GM21367 (cell line): ENCODE measurements at regions not wholly inside any gene's neighbourhood (a gene's known extent, or its start where the extent isn't known, plus 50 kb on each side); places are given as distances from the start of the nearest gene placed in this dataset.

Source experiments
- ATAC-seq: cut with Tn5 transposase; IDR thresholded peaks from one replicate; pipeline ENCODE4 v1.9.1; 2021; ENCODE audit not compliant: unreplicated experiment

DNA sequence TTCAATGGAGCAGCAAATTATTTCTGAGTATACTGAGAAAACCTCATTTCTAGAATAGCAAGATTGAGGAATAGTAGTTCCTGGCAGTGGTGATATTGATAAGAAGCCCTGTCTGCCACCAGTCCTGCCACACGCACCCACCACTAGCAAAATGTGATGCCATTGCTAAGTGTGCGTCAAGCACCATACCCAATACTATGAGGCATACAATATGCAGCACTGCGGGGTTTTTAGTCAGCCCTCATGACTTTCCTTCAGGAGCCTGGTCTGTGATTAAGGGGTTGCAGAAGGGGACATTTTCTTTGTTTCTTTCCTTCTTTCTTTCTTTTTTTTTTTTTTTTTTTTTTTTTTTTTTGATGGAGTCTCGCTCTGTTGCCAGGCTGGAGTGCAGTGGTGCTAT is 128.7 kb upstream of the USP38 start:
- no peak for ATAC-seq

DNA sequence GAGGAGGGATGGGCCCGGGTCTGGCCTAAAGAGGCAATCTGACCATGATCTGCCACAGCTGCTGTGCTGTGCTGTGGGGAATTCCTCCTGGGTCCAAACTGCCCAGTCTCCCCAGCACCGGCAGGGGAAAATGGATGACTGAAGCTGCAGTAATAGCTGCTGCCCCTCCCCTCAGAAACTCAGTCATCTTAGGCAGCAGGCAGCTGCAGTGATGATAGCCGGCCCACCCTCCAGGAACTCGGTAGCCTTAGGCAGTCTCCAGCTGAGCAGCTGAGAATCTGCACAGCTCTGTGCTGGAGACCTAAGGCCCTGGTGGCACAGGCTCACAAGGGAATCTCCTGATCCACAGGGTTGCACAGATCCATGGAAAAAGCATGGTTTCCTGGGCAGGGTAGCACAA is 113.4 kb upstream of the USP38 start:
- no peak for ATAC-seq

DNA sequence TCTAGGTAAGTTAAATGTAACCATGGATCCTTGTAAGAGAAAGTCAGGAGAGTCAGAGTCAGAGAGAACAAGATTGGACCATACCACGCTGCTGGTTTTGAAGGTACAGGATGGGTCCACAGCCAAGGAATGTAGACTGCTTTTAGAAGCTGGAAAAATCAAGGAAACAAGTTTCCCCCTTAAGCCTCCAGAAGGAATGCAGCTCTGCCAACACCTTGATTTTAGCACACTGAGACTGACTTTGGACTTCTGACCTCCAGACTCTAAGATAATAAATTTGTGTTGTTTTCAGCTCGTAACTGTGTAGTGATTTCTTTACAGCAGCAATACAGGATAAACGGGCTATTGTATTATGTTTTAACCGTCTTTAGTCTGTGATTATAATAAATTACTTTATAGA is 108.0 kb upstream of the USP38 start:
- no peak for ATAC-seq

DNA sequence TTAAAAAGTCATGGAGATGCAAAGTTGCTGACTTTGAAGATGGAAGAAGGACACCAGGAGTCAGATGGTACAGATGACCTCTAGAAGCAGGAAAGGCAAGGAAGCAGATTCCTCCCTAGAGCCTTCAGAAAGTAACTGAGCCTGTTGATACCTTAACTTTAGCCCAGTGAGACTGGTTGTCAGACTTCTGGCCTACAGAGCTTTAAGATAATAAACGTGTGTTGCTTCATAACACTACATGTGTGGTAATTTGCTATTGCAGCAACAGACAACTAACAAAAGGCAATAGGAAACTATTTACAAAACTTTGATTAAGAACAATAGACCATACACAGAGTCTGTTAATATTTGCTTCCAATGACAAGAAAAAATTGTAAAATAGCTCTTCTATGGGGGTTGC is 102.0 kb upstream of the USP38 start:
- ATAC-seq = no peak

DNA sequence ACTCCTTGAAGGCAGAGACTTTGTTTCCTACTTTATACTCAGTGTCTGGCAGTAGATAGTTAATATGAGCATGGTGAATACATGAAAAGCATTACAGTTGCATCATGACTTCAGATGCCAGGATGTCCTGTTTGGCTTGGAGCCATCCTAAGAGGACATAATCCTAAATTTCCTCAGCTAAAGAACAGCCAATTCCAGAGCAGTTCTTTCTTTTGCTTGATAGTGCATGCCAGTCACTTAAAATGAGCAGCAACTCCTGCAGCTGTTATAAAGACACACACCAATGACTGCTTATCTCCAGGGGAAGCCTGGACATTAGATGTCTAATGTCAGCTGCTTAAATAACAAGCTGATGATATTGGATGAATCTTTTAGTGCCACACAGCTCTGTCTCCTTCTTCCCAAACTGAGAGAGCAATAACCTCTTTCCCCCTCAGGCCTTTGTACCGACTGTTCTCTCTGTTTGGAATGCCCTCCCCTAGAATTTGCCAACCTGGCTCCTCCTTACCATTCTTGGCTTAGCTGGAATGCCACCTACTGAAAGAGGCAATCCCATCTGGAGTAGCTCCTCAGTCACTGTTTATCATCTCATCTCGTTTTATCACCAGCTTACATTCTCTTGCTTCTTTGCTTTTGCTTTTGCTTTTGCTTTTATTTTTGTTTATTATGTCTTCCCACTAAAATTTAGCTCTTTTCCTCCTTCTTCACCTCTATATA is 100.8 kb upstream of the USP38 start:
- no peak for ATAC-seq

DNA sequence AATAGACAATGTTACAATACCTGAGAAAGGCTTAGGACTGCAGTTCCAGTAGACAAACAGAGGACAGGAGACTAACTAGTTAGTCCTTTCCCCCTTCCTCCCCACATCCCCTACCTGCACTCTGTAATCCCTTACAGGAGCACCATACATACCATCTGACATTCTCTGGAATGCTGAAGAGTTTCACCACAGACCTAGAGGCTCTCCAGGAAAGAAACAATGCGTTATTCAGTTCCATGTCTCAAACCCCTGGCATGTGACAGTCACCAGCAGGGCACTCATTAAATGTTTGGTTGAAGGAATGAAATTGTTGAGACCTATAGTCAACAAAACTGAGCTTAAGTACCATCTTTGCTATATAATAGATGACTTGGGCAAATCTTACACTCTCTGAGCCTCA is 100.2 kb upstream of the USP38 start:
- no peak for ATAC-seq

DNA sequence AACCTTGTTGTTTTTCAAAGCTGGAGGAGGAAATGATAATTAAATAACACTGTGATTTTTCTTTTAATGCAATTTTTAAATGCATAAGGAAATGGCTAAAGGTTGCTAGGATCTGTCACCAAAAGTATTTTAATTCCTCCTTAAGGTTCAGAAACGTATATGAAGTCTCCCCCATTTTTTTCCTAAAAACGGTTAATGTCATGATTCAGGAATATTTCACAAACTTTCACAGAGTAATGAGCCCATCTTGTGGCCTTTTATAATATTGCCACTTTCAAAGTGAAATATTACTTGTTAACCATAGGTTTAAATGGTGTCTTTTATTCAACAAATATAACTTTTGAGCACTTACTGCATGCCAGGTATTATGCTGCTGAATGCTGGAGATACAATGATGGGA is 99.5 kb upstream of the USP38 start:
- ATAC-seq = no peak

DNA sequence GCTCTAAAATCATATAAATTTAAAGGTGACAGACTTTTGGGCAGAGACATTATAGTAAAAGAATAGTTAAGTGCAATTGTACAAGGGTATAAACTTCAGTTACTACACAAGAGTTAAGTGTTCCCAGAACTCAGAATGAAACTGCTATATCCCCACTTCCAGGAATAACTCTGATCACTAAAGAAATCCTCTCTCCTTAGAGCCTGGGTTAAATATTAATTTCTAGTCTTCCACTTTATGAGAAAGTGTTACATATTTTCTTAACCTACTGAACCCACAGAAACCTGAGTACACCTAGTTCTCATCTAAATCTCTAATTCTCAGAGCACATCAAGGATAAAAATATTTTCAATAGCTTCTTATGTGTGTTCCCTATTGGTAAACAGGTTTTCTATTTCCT is 99.1 kb upstream of the USP38 start:
- ATAC-seq = no peak

DNA sequence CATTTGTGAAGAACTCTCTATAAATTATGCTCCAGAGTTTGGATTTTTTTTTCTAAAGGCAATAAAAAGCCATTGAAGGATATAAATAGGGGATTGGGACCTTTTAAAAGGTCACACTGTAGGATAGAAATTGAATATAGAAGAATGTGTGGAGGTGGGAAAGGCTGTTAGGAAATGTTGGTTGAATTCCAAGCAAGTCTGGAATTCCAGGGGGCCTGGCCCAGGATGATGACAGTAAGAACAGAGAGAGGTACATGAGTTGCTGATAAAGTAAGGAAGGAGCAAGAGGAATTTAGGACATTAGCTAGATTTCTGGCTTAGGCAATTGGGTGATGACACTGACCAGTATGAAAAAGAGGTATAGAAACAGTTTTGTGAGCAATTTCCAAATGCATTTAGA is 95.4 kb upstream of the USP38 start:
- no peak for ATAC-seq

DNA sequence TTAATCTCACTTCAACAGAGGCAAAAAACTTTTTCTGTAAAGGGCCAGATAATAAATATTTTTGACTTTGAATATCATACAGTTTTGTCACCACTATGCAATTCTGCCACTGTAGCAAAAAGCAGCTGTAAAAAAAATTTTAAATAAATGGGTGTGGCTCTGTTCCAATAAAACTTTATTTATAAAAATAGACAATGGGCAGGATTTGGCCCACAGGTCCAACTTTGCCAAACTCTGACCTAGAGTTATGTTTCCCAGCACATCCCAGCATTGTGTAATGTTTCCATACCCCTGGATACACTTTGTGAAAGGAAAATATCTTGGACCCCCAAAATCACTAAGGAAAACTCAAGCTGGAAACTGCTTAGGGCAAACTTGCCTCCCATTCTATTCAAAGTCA is 94.9 kb upstream of the USP38 start:
- ATAC-seq = no peak

DNA sequence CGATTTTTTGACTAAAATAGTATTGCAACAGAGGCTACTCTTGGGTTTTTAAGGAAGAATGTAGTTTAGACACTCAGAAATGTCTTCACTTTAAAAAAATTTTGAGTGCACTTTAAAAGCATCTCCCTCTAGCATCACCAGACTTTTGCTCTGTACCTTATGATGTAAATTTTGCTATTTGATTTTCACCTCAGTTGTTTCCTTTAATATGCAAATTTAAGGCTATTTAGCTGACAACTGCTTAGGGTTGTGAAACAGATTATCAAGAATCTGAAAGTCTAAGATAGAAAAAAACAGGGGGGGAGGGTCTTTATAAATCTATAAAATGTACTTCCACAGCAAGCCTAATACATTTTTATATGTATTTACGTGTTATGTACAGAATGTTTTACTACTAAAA is 92.9 kb upstream of the USP38 start:
- no peak for ATAC-seq

DNA sequence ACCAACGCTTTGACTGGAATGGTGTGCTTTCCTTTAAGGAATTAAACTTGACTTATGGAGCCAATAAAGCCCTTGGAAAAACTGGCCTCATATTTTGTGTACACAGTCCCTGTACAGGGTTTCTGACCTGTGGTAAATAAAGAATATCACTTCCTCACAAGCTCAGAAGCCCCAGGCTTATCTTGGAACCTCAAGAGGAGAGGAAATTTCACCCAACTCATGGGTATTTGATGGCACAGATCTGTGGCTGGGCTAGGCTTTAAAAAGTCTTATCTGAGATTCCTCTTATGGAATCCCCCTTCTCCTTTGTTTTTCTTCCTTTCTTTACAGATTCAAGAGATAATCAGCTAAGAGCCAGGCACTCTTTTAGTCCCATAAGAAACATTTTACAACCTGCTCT is 89.3 kb upstream of the USP38 start:
- no peak for ATAC-seq

DNA sequence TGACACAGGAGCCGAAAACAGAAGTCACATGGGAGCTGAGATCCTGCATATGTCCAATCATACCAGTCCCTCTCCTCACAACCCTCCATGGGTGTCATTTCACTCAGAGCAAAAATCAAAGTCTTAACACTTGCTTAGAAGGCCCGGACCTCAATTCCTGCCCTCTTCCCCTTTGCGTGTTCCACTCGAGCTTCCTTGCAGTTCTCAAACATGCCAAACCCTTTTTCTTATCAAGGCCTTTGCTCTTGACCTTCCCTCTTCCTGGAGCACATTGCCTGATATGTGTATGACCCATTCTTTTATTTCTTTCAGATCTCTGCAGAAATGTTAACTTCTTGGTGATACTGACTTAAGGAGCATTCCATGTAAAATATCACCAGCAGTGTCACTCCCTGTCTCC is 87.0 kb upstream of the USP38 start:
- no peak for ATAC-seq

DNA sequence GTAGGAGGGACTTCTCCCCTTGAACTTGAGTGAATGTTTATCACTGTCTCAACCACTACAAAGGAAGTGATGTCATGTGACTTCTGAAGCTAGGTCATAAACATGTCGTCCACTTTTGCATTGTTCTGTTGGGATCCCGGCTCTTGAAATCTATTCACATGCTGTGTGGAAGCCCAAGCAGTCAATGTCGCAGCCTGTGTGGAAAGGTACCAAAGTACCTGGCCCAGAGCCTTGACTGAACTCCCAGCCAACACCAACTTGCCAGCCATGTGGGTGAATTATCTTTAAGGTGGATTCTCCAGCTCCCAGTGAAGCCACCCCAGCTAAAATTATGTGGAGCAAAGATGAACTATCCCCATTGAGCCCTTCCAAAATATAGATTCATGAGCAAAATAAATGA is 85.0 kb upstream of the USP38 start:
- ATAC-seq = no peak

DNA sequence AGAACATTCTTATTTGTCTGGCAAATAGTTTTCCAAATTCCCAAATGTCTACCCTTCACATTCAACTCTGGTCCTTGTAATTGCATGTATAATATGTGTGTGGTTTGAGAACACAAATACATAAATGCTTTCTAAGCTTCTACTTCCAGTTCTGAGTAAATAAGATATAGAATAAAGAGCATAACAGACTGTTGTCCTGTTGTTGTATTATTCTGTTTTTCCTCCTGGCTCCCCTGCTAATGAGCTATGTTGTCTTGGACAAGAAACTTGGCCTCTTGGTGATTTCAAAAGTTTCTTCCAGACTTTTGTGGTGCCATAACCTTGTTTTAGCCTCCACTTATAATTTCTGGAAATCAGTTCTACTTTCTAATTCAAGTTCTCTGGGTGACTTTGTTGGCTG is 75.3 kb upstream of the USP38 start:
- ATAC-seq = no peak

DNA sequence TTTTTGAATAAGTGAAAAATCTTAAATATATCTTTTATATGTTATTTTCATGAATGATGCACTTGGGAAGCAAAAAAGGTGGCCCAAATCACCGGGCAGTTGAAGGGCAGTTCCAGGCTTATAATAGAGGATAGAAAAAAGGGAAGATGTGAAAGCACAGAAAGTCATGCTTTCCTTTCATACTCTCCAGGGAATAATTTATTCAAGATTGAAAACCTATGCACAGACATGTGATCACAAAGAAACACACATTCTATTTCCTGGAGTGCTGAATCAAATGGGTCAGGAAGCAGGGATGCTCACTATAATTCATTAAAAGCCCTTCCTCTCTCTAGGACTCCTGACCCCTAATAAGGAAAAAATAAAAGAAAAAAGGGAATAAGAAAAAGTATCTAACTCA is 66.1 kb upstream of the USP38 start:
- ATAC-seq = no peak

DNA sequence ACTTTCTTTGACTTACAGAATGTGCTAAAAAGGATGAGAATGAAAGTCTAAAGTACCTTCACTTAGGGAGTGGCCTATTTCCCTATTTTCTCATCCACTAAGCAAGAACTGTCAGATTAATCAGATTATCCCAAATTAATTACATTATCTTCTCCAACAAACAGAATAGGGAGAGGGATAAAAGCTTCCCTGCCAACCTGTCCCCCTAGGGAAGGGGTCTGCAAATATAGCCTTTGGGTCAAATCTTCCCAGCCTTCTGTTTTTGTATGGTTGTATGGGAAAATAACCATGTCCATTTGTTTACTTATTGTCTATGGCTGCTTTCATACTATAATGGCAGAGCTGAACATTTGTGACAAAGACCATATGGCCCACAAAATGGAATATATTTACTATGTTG is 57.1 kb upstream of the USP38 start:
- ATAC-seq = no peak

DNA sequence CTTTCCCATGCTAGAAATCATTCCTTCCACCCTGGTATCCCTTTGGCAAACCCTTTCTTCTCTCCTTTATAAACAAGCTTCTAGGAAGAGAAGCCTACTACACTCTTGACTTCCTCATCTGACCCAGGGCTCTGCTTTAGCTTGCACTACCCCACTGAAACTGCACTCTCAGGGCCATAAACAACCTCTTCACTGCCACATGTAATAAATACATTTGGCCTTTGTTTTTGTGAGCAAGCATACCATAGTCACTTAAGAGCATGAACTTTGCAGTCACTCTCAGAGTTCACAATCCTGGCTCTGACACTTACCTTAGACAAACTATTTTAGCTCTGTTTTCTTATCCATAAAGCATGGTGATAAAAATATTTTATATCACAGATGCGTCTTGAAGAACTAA is 50.7 kb upstream of the USP38 start:
- ATAC-seq = no peak
